Fibroblast of skin of back (primary cell): ENCODE measurements at regions not wholly inside any gene's neighbourhood (a gene's known extent, or its start where the extent isn't known, plus 50 kb on each side); places are given as distances from the start of the nearest gene placed in this dataset.

Source experiments
- DNase-seq: peaks from one replicate; pipeline ENCODE4 v3.0.0-alpha.2; 2013

GRCh38 chr11:116438651-116439360 lies 334.0 kb downstream of the BUD13 start:
- DNase-seq = no peak

GRCh38 chr11:116434986-116435385 lies 337.8 kb downstream of the BUD13 start:
- no peak for DNase-seq

- no peak for DNase-seq
Measured at GRCh38 chr11:116432301-116432700, 340.5 kb downstream of the BUD13 start.

- DNase-seq = no peak
Measured at GRCh38 chr11:116431842-116432241, 340.9 kb downstream of the BUD13 start.

GRCh38 chr11:116428638-116428975 lies 344.2 kb downstream of the BUD13 start:
- DNase-seq = no peak

- no peak for DNase-seq
Measured at GRCh38 chr11:116427903-116428637, 344.7 kb downstream of the BUD13 start.

GRCh38 chr11:116427337-116427902 lies 345.4 kb downstream of the BUD13 start:
- DNase-seq = no peak

- DNase-seq = no peak
Measured at GRCh38 chr11:116426761-116427160, 346.0 kb downstream of the BUD13 start.

GRCh38 chr11:116424615-116425261 lies 348.0 kb downstream of the BUD13 start:
- no peak for DNase-seq

- DNase-seq = no peak
Measured at GRCh38 chr11:116422956-116423600, 349.7 kb downstream of the BUD13 start.

GRCh38 chr11:116422556-116422955 lies 350.2 kb downstream of the BUD13 start:
- DNase-seq = no peak

- no peak for DNase-seq
Measured at GRCh38 chr11:116421529-116422185, 351.1 kb downstream of the BUD13 start.

- DNase-seq = peak; percentile 9
Measured at GRCh38 chr11:116420770-116421528, 351.8 kb downstream of the BUD13 start.

- no peak for DNase-seq
Measured at GRCh38 chr11:116420030-116420429, 352.8 kb downstream of the BUD13 start.

- DNase-seq = no peak
Measured at GRCh38 chr11:116418388-116419041, 354.3 kb downstream of the BUD13 start.

GRCh38 chr11:116416852-116417251 lies 355.9 kb downstream of the BUD13 start:
- no peak for DNase-seq

GRCh38 chr11:116415095-116415494 lies 357.7 kb downstream of the BUD13 start:
- DNase-seq = no peak

GRCh38 chr11:116414357-116414880 lies 358.4 kb downstream of the BUD13 start:
- no peak for DNase-seq

GRCh38 chr11:116413301-116414242 lies 359.2 kb downstream of the BUD13 start:
- DNase-seq = no peak
